Neuronal stem cell (in vitro differentiated cells): ENCODE measurements at regions not wholly inside any gene's neighbourhood (a gene's known extent, or its start where the extent isn't known, plus 50 kb on each side); places are given as distances from the start of the nearest gene placed in this dataset.

ENCODE experiments used
- DNase-seq: peaks from one replicate; pipeline ENCODE4 v3.0.0-alpha.2; 2013; ENCODE audit warnings: low spot score
- H2AFZ ChIP-seq: one replicate; pipeline ENCODE4 v1.6.1; 2013; ENCODE audit warnings: mild to moderate bottlenecking, low read length, inconsistent platforms
- H2AK5ac ChIP-seq: 2 replicates; pipeline ENCODE4 v1.6.1; 2013; ENCODE audit warnings: low read depth, mild to moderate bottlenecking, inconsistent platforms, low read length, moderate library complexity, mixed read lengths
- H2BK120ac ChIP-seq: 2 replicates; pipeline ENCODE4 v1.6.1; 2013; ENCODE audit warnings: low read depth, mild to moderate bottlenecking, inconsistent platforms, low read length, moderate library complexity, mixed read lengths
- H2BK12ac ChIP-seq: one replicate; pipeline ENCODE4 v1.6.1; 2013; ENCODE audit warnings: low read length, inconsistent platforms
- H2BK15ac ChIP-seq: 2 replicates; pipeline ENCODE4 v1.6.1; 2013; ENCODE audit warnings: mild to moderate bottlenecking, low read length, inconsistent platforms, mixed read lengths
- H2BK5ac ChIP-seq: one replicate; pipeline ENCODE4 v1.6.1; 2013; ENCODE audit warnings: inconsistent platforms, mild to moderate bottlenecking, low read length, moderate library complexity
- H3K14ac ChIP-seq: one replicate; pipeline ENCODE4 v1.6.1; 2013; ENCODE audit warnings: low read length, inconsistent platforms
- H3K18ac ChIP-seq: 2 replicates; pipeline ENCODE4 v1.6.1; 2013; ENCODE audit warnings: low read length, inconsistent platforms
- H3K23ac ChIP-seq: 2 replicates; pipeline ENCODE4 v1.6.1; 2013; ENCODE audit warnings: low read depth, mild to moderate bottlenecking, mixed read lengths, low read length, inconsistent platforms; ENCODE audit not compliant: poor library complexity
- H3K27ac ChIP-seq: replicated peaks from 3 replicates; pipeline ENCODE4 v1.5.1; 2013; ENCODE audit warnings: low read length, inconsistent platforms
- H3K27me3 ChIP-seq, 3 experiments: 2 replicates each; pipeline ENCODE4 v1.6.1; 2013; ENCODE audit warnings: low read length in 3 of 3, mild to moderate bottlenecking in 2 of 3, inconsistent platforms in 1 of 3, low read depth in 1 of 3, mixed read lengths in 1 of 3, moderate library complexity in 1 of 3; ENCODE audit not compliant: control insufficient read depth in 3 of 3, insufficient read depth in 3 of 3
- H3K36me3 ChIP-seq, 2 donors: replicated peaks in 1 of 2; 2 replicates each; pipeline ENCODE4 v1.6.1; 2013; ENCODE audit warnings: low read length in 2 of 2; ENCODE audit not compliant: control insufficient read depth in 2 of 2, insufficient read depth in 2 of 2
- H3K4ac ChIP-seq: 2 replicates; pipeline ENCODE4 v1.6.1; 2013; ENCODE audit warnings: inconsistent platforms, mild to moderate bottlenecking, low read length, moderate library complexity
- H3K4me1 ChIP-seq, 2 donors: 1 replicate in 1 of 2; 2 replicates in 1 of 2; pipeline ENCODE4 v1.6.1; 2013; ENCODE audit warnings: low read length in 2 of 2, low read depth in 1 of 2; ENCODE audit not compliant: control insufficient read depth in 2 of 2, insufficient read depth in 1 of 2
- H3K4me2 ChIP-seq: one replicate; pipeline ENCODE4 v1.6.1; 2013; ENCODE audit warnings: mild to moderate bottlenecking, low read length, inconsistent platforms; ENCODE audit not compliant: insufficient read depth, poor library complexity, severe bottlenecking
- H3K4me3 ChIP-seq, 2 donors: 2 replicates each; pipeline ENCODE4 v1.5.1; 2013; ENCODE audit warnings: low read length in 2 of 2, mild to moderate bottlenecking in 2 of 2, inconsistent platforms in 1 of 2, moderate library complexity in 1 of 2
- H3K79me1 ChIP-seq: one replicate; pipeline ENCODE4 v1.6.1; 2013; ENCODE audit warnings: low read depth, mild to moderate bottlenecking, inconsistent platforms, low read length, moderate library complexity
- H3K9ac ChIP-seq: one replicate; pipeline ENCODE4 v1.6.1; 2013; ENCODE audit warnings: mild to moderate bottlenecking, low read depth, low read length, inconsistent platforms; ENCODE audit not compliant: poor library complexity
- H3K9me3 ChIP-seq, 2 donors: replicated peaks in 1 of 2; 2 replicates each; pipeline versions ENCODE3 to v1.6.1; 2013; ENCODE audit warnings: low read length in 2 of 2, mild to moderate bottlenecking in 2 of 2, inconsistent platforms in 1 of 2, low read depth in 1 of 2, mixed read lengths in 1 of 2, moderate library complexity in 1 of 2; ENCODE audit not compliant: control insufficient read depth in 2 of 2, insufficient read depth in 1 of 2
- H4K8ac ChIP-seq: one replicate; pipeline ENCODE4 v1.6.1; 2013; ENCODE audit warnings: low read depth, mild to moderate bottlenecking, inconsistent platforms, low read length, moderate library complexity
- H4K91ac ChIP-seq: one replicate; pipeline ENCODE4 v1.6.1; 2013; ENCODE audit warnings: low read length, low read depth, mild to moderate bottlenecking, inconsistent platforms; ENCODE audit not compliant: poor library complexity
- WGBS, 2 donors: extraction: QIAGEN DNeasy Blood & Tissue Kit; methylation state at CpG; one replicate each; pipeline ENCODE4 v1.1.7; 2013; ENCODE audit warnings: missing lambda C conversion rate in 2 of 2, mixed read lengths in 1 of 2; ENCODE audit not compliant: insufficient read length in 2 of 2, insufficient replicate concordance in 1 of 2; ENCODE audit errors: extremely low coverage in 2 of 2; 5-methylcytosine and 5-hydroxymethylcytosine counted together

GRCh38 chr2:139643139-139643538 is 862.9 kb upstream of the NXPH2 start:
- H3K23ac ChIP-seq: no peak overlapping the region
- no peak overlapping the region for H2BK12ac ChIP-seq
- H2BK5ac ChIP-seq: no peak overlapping the region
- no peak overlapping the region for H3K4ac ChIP-seq
- H3K4me1 ChIP-seq: no peaks in the 10 kb centered on the region
- no peak overlapping the region for H3K4me3 ChIP-seq
- H2AFZ ChIP-seq: no peak overlapping the region
- H3K79me1 ChIP-seq: no peaks in the 10 kb centered on the region
- no peak overlapping the region for H4K8ac ChIP-seq
- H2AK5ac ChIP-seq: no peak overlapping the region
- H3K9ac ChIP-seq: no peak overlapping the region
- DNase-seq: no peak
- no peak overlapping the region for H4K91ac ChIP-seq
- no peak overlapping the region for H2BK120ac ChIP-seq
- no peak overlapping the region for H3K14ac ChIP-seq
- no peak overlapping the region for H3K27ac ChIP-seq
- peaks cover 0 to 1% (median 0%) of the 10 kb centered on the region in 3 experiments for H3K27me3 ChIP-seq
- no peak overlapping the region for H2BK15ac ChIP-seq
- H3K36me3 ChIP-seq: no peaks in the 10 kb centered on the region
- H3K9me3 ChIP-seq: peaks cover 0 to 3% of the 10 kb centered on the region in 2 donors
- no peak overlapping the region for H3K18ac ChIP-seq
- no peak overlapping the region for H3K4me2 ChIP-seq

DNA sequence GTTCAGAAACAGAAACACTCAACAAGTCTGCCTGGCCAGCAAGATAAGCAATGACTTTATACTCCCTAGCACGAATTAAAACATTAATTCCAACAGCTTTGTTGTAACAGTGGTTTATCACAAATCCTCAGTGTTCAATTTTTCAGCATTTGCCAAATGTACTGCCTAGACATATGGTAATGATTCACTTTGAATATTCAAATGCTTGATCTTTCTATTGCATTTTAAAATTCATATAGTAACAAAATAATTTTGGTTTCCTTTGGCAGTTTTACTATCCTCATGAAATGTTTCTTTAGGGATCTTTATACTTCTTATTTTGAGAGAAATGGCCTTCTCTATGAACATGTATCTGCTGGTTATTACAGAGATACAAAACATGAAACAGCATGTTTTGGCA is 851.8 kb upstream of the NXPH2 start:
- no peak for DNase-seq
- Histone ChIP-seq H3K36me3 (no peaks in the 10 kb centered on the region), H3K14ac (no peak overlapping the region), H3K9ac (no peak overlapping the region), H3K18ac (no peak overlapping the region), H2BK120ac (no peak overlapping the region), H2BK5ac (no peak overlapping the region), H2AK5ac (no peak overlapping the region), H3K9me3 (no peaks in the 10 kb centered on the region), H4K91ac (no peak overlapping the region), H4K8ac (no peak overlapping the region), H2BK15ac (no peak overlapping the region), H3K4me3 (no peak overlapping the region), H3K4me1 (peaks cover 0 to 2% of the 10 kb centered on the region in 2 donors), H3K23ac (no peak overlapping the region), H3K4me2 (no peak overlapping the region), H3K27ac (no peak overlapping the region), H2BK12ac (no peak overlapping the region), H3K79me1 (no peaks in the 10 kb centered on the region), H2AFZ (no peak overlapping the region), H3K4ac (no peak overlapping the region), H3K27me3 (no peaks in the 10 kb centered on the region)
- WGBS, 2 donors: no CpG with 5 or more reads among the region's 1 CpG

DNA sequence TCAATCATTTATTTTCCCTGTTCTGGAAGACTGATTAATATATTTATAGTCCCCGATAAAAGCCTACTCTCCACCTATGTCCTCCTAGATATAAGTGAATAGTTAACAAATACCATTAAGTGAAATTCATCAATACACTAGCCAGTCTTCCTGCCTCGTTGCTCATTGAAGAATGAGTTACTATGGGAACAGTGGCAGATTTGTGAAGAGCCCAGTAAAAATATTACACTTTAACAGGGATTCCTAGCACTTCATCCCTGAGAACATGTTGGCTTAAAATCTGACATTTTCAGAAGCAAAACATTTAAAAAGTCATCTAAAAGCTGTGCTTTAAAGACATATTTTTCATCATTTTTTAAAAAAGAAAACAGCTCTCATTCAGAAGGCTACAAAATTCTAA is 848.7 kb upstream of the NXPH2 start:
- no CpG with 5 or more reads among the region's 2 CpGs for WGBS, 2 donors
- Histone ChIP-seq H2BK5ac (no peak overlapping the region), H2BK15ac (no peak overlapping the region), H2BK12ac (no peak overlapping the region), H3K27me3 (no peaks in the 10 kb centered on the region), H3K4me1 (peaks cover 0 to 2% of the 10 kb centered on the region in 2 donors), H3K18ac (no peak overlapping the region), H4K8ac (no peak overlapping the region), H3K27ac (no peak overlapping the region), H3K4me2 (no peak overlapping the region), H3K23ac (no peak overlapping the region), H2AFZ (no peak overlapping the region), H2BK120ac (no peak overlapping the region), H2AK5ac (no peak overlapping the region), H3K9ac (no peak overlapping the region), H3K14ac (no peak overlapping the region), H3K4me3 (no peak overlapping the region), H4K91ac (no peak overlapping the region), H3K4ac (no peak overlapping the region), H3K79me1 (no peaks in the 10 kb centered on the region), H3K36me3 (no peaks in the 10 kb centered on the region), H3K9me3 (no peaks in the 10 kb centered on the region)
- no peak for DNase-seq

GRCh38 chr2:139626128-139626527 is 845.9 kb upstream of the NXPH2 start:
- WGBS, 2 donors: no CpG with 5 or more reads among the region's 3 CpGs
- Histone ChIP-seq H2BK120ac (no peak overlapping the region), H3K14ac (no peak overlapping the region), H3K18ac (no peak overlapping the region), H4K91ac (no peak overlapping the region), H3K9me3 (no peaks in the 10 kb centered on the region), H2BK12ac (no peak overlapping the region), H2BK5ac (no peak overlapping the region), H3K4me2 (no peak overlapping the region), H2BK15ac (no peak overlapping the region), H3K4me3 (no peak overlapping the region), H3K4ac (no peak overlapping the region), H2AFZ (no peak overlapping the region), H3K23ac (no peak overlapping the region), H3K4me1 (peaks cover 0 to 2% of the 10 kb centered on the region in 2 donors), H4K8ac (no peak overlapping the region), H2AK5ac (no peak overlapping the region), H3K9ac (no peak overlapping the region), H3K36me3 (no peaks in the 10 kb centered on the region), H3K27ac (no peak overlapping the region), H3K27me3 (no peaks in the 10 kb centered on the region), H3K79me1 (no peaks in the 10 kb centered on the region)
- DNase-seq: no peak
